ENCODE measurements at regions not wholly inside any gene's neighbourhood (a gene's known extent, or its start where the extent isn't known, plus 50 kb on each side); places are given as distances from the start of the nearest gene placed in this dataset.
"Not testable (repeated sequence)": the region's sequence is repeated elsewhere in the genome, so short reads cannot be mapped to it uniquely, and the experiment has no call there.

DNA sequence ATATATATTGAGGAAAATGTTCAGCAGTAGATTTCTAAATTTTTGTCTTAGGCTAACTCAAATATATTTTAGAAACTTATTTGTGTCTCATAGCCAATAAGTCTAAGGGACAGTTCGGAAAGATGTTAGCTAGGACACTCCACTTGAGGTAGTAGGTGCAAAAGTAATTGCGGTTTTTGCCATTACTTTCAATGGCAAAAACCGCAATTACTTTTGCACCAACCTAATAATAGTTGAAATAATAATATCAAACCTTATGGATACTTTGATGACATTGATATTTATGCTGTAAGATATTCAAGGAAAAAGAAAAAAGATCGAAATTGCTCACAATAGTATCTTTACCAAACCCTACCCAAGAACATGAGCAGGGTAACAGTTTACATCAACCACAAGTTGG lies 555.5 kb upstream of the ST8SIA4 start:
- DNase-seq (ENCODE audit: low read depth), result no peak
- H3K4me3 ChIP-seq (ENCODE audit: low read depth, low read length), result no peak overlapping the region
- TF ChIP-seq, protein P1, sequence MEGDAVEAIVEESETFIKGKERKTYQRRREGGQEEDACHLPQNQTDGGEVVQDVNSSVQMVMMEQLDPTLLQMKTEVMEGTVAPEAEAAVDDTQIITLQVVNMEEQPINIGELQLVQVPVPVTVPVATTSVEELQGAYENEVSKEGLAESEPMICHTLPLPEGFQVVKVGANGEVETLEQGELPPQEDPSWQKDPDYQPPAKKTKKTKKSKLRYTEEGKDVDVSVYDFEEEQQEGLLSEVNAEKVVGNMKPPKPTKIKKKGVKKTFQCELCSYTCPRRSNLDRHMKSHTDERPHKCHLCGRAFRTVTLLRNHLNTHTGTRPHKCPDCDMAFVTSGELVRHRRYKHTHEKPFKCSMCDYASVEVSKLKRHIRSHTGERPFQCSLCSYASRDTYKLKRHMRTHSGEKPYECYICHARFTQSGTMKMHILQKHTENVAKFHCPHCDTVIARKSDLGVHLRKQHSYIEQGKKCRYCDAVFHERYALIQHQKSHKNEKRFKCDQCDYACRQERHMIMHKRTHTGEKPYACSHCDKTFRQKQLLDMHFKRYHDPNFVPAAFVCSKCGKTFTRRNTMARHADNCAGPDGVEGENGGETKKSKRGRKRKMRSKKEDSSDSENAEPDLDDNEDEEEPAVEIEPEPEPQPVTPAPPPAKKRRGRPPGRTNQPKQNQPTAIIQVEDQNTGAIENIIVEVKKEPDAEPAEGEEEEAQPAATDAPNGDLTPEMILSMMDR (conservative IDR thresholded peaks at IDR 0.05; ENCODE audit: low read depth, low read length), result no peak

DNA sequence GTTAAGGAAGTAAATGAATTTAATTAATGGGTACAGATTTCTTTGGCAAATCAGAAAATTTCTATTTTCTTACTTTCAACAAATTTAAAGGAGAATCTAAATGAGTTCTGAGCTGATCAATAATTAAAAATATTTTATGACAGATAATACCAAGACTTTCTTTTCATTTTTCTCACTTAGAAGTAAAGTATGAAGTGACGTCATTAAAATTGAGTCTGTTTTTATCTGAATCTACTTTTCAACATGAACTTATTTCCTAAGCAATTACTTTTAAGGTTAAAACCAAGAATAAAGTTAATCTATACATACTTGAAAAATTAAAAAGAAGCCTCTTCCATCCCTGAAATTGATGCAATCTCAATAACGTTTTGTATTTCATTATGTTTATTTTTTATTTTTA lies 552.8 kb upstream of the ST8SIA4 start:
- TF ChIP-seq, protein P1 (conservative IDR thresholded peaks at IDR 0.05; ENCODE audit: low read depth, low read length), result no peak
- no peak for DNase-seq (ENCODE audit: low read depth)

DNA sequence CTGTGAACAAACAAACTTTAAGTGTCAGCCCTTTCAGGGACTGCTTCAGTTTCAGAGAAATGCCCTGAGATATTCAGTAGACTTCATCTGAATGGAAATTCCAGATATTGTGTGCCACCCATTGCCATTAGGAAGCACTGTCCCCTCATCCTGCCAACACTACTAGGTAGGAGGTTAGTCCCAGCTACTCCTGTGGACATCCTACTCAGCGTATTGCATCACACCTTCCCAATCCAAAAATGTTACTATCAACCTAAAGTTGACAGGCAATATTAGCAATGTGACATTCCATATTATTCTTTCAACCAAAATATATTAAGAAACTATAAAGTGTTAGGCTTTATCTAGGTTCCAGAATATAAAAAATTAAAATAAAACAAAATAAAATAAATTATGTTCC lies 552.0 kb upstream of the ST8SIA4 start:
- no peak for DNase-seq (ENCODE audit: low read depth)
- TF ChIP-seq, protein P1 (conservative IDR thresholded peaks at IDR 0.05; ENCODE audit: low read depth, low read length), result no peak
- H3K4me3 ChIP-seq (ENCODE audit: low read depth, low read length), result no peak overlapping the region

More for the DNA sequence above, 552.8 kb upstream of the ST8SIA4 start:
- H3K4me3 ChIP-seq (ENCODE audit: low read depth, low read length), result no peak overlapping the region

DNA sequence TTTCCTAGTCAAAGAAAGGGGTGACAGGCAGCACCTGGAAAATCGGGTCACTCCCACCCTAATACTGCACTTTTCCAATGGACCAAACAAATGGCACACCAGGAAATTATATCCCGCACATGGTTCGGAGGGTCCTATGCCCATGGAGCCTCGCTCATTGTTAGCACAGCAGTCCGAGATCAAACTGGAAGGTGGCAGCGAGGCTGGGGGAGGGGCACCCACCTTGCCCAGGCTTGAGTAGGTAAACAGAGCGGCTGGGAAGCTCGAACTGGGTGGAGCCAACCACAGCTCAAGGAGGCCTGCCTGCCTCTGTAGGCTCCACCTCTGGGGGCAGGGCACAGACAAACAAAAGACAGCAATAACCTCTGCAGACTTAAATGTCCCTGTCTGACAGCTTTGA lies 539.2 kb upstream of the ST8SIA4 start:
- DNase-seq (ENCODE audit: low read depth); H3K4me3 ChIP-seq (ENCODE audit: low read depth, low read length): not testable (repeated sequence)

DNA sequence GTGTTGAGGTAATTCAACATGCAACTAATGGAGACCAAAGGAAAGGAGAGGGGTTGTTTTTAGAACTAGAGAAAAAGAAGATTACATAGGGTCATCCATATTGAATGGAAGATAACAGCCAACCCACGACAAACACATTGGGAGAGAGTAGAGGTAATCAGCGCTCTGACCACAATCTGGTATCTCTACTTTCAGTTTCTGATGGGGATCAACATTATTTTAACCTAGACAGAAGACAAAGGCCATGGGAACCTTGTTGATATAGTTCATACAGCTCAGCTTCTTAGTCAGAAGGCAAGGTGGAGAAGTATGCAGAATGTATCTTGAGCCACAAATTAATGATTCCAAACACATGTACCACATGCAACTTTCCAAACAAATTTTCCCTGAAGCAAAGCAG lies 537.1 kb upstream of the ST8SIA4 start:
- no peak overlapping the region for H3K4me3 ChIP-seq (ENCODE audit: low read depth, low read length)
- DNase-seq (ENCODE audit: low read depth), result no peak
- TF ChIP-seq, protein P1 (conservative IDR thresholded peaks at IDR 0.05; ENCODE audit: low read depth, low read length), result no peak

DNA sequence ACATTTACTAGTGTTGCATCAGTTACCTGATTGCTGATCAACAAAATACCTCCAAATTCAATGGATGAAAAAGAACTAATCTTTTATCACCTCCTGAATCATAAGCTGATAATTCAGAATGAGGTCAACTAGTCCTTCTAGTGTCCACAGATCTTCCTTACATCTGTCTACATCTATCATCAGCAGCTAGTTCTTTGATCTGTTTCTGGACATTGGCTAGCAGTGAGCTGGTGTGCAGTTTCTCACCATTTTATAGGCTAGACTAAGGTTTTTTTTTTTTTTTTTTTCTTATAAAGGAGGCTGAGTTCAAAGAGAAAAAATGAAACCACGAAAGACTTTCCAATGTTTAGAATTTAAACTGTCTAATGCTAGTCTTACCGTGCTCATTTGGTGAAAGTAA lies 534.3 kb upstream of the ST8SIA4 start:
- TF ChIP-seq, protein P1 (conservative IDR thresholded peaks at IDR 0.05; ENCODE audit: low read depth, low read length), result no peak
- no peak for DNase-seq (ENCODE audit: low read depth)
- no peak overlapping the region for H3K4me3 ChIP-seq (ENCODE audit: low read depth, low read length)

DNA sequence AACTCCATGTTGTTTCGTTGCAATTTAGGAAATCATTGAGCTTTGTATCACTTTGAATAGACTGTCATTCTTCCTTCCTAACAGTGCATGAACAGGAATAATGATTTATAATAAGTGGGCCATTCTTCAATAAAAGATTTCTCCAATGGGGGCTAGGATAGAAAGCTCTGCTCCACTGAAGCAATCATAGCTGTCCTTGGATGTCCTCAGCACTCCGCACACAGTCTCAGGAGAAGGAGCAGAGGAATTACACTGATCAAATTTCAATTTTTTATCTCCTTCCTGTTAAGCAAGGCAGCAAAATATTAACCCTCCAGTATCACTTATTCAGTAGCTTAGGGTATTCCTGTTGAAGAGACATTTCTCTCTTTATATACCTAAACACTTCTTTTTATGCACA lies 532.7 kb upstream of the ST8SIA4 start:
- no peak overlapping the region for H3K4me3 ChIP-seq (ENCODE audit: low read depth, low read length)
- TF ChIP-seq, protein P1 (conservative IDR thresholded peaks at IDR 0.05; ENCODE audit: low read depth, low read length), result no peak
- peak; percentile 2 for DNase-seq (ENCODE audit: low read depth)

DNA sequence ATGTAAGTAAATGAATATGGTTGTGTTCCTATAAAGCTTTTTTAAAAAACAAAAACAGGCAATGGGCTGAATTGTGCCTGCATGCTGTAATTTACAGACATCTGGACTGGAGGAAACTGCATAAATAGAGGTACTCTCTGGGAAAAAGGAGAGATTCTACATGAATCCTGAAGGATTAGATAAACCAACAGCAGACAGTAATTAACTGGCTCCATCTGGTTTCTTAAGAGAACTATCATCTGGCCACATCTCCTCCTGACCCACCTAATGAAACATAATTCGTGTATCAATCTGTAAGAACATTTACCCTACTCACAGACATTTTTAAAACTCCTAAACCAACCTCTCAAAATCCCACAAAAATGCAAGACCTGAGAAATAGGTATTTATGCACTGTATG lies 528.1 kb upstream of the ST8SIA4 start:
- TF ChIP-seq, protein P1 (conservative IDR thresholded peaks at IDR 0.05; ENCODE audit: low read depth, low read length), result no peak
- H3K4me3 ChIP-seq (ENCODE audit: low read depth, low read length), result no peak overlapping the region
- DNase-seq (ENCODE audit: low read depth), result no peak
